ENCODE measurements at regions not wholly inside any gene's neighbourhood (a gene's known extent, or its start where the extent isn't known, plus 50 kb on each side); places are given as distances from the start of the nearest gene placed in this dataset.

GRCh38 chr13:59483501-59484145 is 680.1 kb downstream of the DIAPH3 start:
- intact Hi-C loops (cut with micrococcal nuclease; ENCODE audit: unreplicated experiment) = loop anchor here (5.0 kb wide), 1 partner anchor 49 kb away; no protein-coding TSS in a partner anchor
- TF ChIP-seq CTCF (conservative IDR thresholded peaks at IDR 0.05; ENCODE audit: low read depth, low read length) (no peak), EZH2 (IDR thresholded peaks at IDR 0.05; ENCODE audit: borderline replicate concordance, low read depth, low read length, poor library complexity, severe bottlenecking) (no peak)
- Histone ChIP-seq H3K4me3 (ENCODE audit: low read depth, low read length, poor library complexity, severe bottlenecking) (no peak overlapping the region), H3K27ac (ENCODE audit: low read depth, low read length, poor library complexity, severe bottlenecking) (no peak overlapping the region), H3K27me3 (replicated peaks; ENCODE audit: insufficient read depth, low read depth, low read length, poor library complexity) (no peaks in the 10 kb centered on the region), H3K36me3 (ENCODE audit: insufficient read depth, low read length, poor library complexity, severe bottlenecking) (no peaks in the 10 kb centered on the region), H3K4me1 (ENCODE audit: insufficient read depth, low read length, poor library complexity, severe bottlenecking) (peaks cover 50% of the 10 kb centered on the region), H3K9me3 (ENCODE audit: low read depth, low read length, poor library complexity, severe bottlenecking) (no peaks in the 10 kb centered on the region)
- no TSS peak for BruUV-seq (replicated peaks)
- no peak for DNase-seq (ENCODE audit: low spot score)
- ChIA-PET POLR2A (ENCODE audit: low non-redundant PET) (no interaction called here), CTCF (no interaction called here)

- intact Hi-C loops (cut with micrococcal nuclease; ENCODE audit: unreplicated experiment) = no loop called here
Observed at GRCh38 chr13:59487883-59488282, 675.8 kb downstream of the DIAPH3 start.

GRCh38 chr13:59488436-59488835 is 675.3 kb downstream of the DIAPH3 start:
- BruUV-seq (replicated peaks) = no TSS peak
- ChIA-PET POLR2A (ENCODE audit: low non-redundant PET) (no interaction called here), CTCF (no interaction called here)
- intact Hi-C loops (cut with micrococcal nuclease; ENCODE audit: unreplicated experiment) = no loop called here
- peaks cover 8% of the 10 kb centered on the region for H3K4me1 ChIP-seq (ENCODE audit: insufficient read depth, low read length, poor library complexity, severe bottlenecking)
- DNase-seq (ENCODE audit: low spot score) = no peak
- no peaks in the 10 kb centered on the region for H3K36me3 ChIP-seq (ENCODE audit: insufficient read depth, low read length, poor library complexity, severe bottlenecking)
- H3K27ac ChIP-seq (ENCODE audit: low read depth, low read length, poor library complexity, severe bottlenecking) = no peak overlapping the region
- H3K9me3 ChIP-seq (ENCODE audit: low read depth, low read length, poor library complexity, severe bottlenecking) = no peaks in the 10 kb centered on the region
- no peak overlapping the region for H3K4me3 ChIP-seq (ENCODE audit: low read depth, low read length, poor library complexity, severe bottlenecking)
- no peaks in the 10 kb centered on the region for H3K27me3 ChIP-seq (replicated peaks; ENCODE audit: insufficient read depth, low read depth, low read length, poor library complexity)
- TF ChIP-seq EZH2 (IDR thresholded peaks at IDR 0.05; ENCODE audit: borderline replicate concordance, low read depth, low read length, poor library complexity, severe bottlenecking) = no peak

More at GRCh38 chr13:59487883-59488282, 675.8 kb downstream of the DIAPH3 start:
- ChIA-PET POLR2A (ENCODE audit: low non-redundant PET) (no interaction called here), CTCF (no interaction called here)
- Histone ChIP-seq H3K36me3 (ENCODE audit: insufficient read depth, low read length, poor library complexity, severe bottlenecking) (no peaks in the 10 kb centered on the region), H3K9me3 (ENCODE audit: low read depth, low read length, poor library complexity, severe bottlenecking) (no peaks in the 10 kb centered on the region), H3K27me3 (replicated peaks; ENCODE audit: insufficient read depth, low read depth, low read length, poor library complexity) (no peaks in the 10 kb centered on the region), H3K4me1 (ENCODE audit: insufficient read depth, low read length, poor library complexity, severe bottlenecking) (peaks cover 13% of the 10 kb centered on the region), H3K4me3 (ENCODE audit: low read depth, low read length, poor library complexity, severe bottlenecking) (no peak overlapping the region), H3K27ac (ENCODE audit: low read depth, low read length, poor library complexity, severe bottlenecking) (no peak overlapping the region)
- BruUV-seq (replicated peaks) = no TSS peak
- TF ChIP-seq CTCF (conservative IDR thresholded peaks at IDR 0.05; ENCODE audit: low read depth, low read length) (peak; percentile 29; the same call in 1 of the 2 replicates), EZH2 (IDR thresholded peaks at IDR 0.05; ENCODE audit: borderline replicate concordance, low read depth, low read length, poor library complexity, severe bottlenecking) (no peak)
- no peak for DNase-seq (ENCODE audit: low spot score)

DNA sequence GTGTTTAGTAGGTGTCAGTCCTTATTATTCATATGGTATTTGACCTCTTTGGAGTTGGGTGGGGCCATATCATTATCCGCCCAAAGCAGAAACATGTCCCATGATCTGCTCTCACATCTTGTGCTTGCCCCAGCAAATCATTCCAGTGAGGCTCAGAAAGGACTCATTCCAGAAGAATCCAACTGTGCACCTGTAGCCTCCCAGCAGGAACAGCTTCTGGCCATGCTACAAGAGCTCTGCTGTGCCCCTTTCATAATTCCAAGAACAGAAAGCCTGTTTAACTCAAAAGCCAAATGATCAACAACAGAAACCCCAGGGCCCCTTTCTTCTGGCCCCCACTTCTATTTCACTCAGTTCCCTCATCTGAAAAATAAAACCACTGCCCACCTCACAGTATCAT is 673.1 kb downstream of the DIAPH3 start:
- CTCF ChIA-PET = no interaction called here
- H3K27ac ChIP-seq (ENCODE audit: low read depth, low read length, poor library complexity, severe bottlenecking) = no peak overlapping the region
- no peaks in the 10 kb centered on the region for H3K4me1 ChIP-seq (ENCODE audit: insufficient read depth, low read length, poor library complexity, severe bottlenecking)
- POLR2A ChIA-PET (ENCODE audit: low non-redundant PET) = interaction anchor here (0.7 kb wide), 1 partner anchor 1866 kb away, joined by 3 read pairs; no protein-coding TSS in a partner anchor
- intact Hi-C loops (cut with micrococcal nuclease; ENCODE audit: unreplicated experiment) = no loop called here
- DNase-seq (ENCODE audit: low spot score) = no peak
- no TSS peak for BruUV-seq (replicated peaks)
- H3K36me3 ChIP-seq (ENCODE audit: insufficient read depth, low read length, poor library complexity, severe bottlenecking) = no peaks in the 10 kb centered on the region
- H3K27me3 ChIP-seq (replicated peaks; ENCODE audit: insufficient read depth, low read depth, low read length, poor library complexity) = no peaks in the 10 kb centered on the region
- TF ChIP-seq CTCF (conservative IDR thresholded peaks at IDR 0.05; ENCODE audit: low read depth, low read length) (no peak), EZH2 (IDR thresholded peaks at IDR 0.05; ENCODE audit: borderline replicate concordance, low read depth, low read length, poor library complexity, severe bottlenecking) (no peak)
- H3K9me3 ChIP-seq (ENCODE audit: low read depth, low read length, poor library complexity, severe bottlenecking) = no peaks in the 10 kb centered on the region
- no peak overlapping the region for H3K4me3 ChIP-seq (ENCODE audit: low read depth, low read length, poor library complexity, severe bottlenecking)

All from A673 (cell line).